ENCODE measurements at regions not wholly inside any gene's neighbourhood (a gene's known extent, or its start where the extent isn't known, plus 50 kb on each side); places are given as distances from the start of the nearest gene placed in this dataset.

DNA sequence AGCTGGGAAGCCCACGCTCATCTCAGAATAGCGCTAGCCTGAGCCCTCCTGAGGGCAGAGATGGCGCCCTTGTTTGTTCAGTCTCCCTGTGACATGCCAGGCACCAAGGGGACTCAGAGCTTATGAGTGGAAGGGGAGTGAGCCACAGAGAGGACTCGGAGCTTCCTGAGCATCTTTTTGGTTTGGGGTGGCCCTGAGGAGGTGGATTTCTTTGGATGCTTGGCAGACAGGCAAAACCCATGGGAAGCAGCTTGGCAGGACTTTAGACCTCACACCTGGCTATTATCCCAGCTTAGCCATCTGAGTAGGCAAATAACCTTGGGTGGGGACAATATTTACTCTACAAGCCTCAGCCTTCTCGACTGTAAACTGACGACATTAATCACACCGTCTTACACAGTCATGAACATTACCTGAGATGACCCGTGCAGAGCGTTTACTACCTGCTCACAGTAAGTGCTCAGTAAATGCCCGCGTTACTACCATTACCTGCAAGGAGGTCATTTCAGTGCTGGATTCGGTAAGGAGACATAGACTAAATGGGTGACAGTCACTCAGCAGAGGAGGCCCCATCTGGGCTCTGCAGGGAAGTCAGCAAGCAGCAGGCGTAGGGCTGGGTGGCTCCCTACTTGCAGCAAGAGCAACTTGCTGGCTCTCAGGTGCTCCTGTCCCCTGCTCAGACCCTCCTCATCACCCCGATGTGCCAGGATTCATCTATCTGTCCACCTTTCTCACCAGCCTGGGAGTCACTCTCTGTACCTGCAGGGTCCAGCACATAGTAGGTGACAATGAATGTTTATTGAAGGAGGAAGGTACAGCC, 54.9 kb downstream of the KLHDC7A start:
- DNase-seq: peak; percentile 76

DNA sequence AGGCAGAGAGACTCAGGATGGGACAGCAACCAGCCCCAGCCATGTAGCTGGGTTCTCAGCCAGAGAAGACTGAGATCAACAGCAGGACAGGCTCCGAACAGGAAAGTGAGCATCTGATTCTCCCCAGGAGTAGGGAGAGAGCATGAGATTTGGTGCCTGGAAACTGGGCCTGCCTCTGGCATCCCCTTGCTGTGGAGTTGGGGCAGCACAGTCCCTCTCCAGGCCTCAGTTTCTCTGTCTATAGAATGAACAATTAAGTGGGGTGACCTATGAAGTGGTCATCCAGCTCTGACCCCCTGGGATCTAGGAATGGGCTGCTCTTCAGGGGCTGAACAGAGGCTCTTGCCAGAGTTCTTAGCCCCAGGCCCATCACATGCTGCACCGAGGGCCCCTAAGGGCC, 55.6 kb downstream of the KLHDC7A start:
- DNase-seq: no peak

DNA sequence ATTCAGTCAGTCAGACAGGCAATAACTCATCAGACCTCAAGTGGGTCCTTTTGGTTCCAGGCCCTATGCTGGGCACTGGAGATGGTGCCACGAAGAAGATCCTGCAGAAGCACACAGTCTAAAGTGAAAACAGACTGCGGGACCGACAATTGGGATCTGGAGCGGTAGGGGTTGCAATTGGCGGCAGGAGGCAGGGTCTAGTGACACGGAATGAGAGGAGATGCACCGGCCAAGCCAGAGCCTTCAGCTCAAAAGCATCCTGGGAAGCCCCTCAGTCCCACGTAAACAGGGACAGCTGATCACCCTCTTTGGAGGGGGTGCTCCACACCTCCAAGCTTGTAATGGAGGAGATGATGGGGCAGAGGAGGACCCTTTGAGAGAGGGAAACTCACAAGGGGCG, 56.2 kb downstream of the KLHDC7A start:
- no peak for DNase-seq

DNA sequence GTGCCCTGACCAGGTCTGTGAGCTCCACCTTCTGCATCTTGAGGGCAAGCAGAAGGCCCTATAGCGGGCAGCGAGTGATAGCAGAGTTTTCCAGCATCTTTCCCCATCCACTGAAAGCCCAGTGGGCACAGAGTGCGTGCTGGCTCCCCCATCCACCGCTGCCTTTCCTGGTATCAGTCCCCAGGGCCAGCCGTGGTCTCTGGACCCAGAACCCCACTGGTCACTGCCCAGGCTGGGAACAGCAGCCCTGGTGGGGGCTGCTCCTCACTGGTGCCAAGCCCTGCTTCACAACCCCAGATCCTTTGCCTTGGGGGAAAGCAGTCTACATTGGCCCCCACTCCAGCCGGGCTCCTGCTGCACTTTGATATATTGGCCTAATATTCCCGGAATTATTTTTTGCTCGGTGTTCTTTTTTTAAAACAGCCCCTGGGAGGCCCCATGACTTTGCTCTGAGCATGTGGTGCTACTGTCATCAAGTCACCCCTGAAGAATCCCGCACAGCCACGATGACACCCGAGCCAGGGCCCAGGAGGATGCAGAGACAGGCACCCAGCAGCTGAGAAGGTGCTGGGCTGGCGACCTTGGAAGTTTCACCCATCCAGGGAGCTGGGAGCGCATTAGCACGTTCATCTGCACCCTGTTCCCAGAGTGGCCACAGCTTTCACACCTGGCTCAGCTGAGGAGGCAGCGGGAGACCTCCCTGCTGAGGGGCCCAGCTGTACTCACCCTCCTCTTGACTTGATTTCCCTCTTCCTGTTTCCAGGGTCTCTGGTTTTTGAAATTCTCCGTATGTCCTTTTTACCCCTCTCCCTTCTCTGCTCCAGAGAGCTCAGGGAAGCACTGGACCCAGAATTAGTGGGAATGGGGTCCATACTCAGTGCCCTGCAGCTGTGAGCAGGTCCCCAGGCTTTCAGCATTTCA, 56.9 kb downstream of the KLHDC7A start:
- DNase-seq: no peak

DNA sequence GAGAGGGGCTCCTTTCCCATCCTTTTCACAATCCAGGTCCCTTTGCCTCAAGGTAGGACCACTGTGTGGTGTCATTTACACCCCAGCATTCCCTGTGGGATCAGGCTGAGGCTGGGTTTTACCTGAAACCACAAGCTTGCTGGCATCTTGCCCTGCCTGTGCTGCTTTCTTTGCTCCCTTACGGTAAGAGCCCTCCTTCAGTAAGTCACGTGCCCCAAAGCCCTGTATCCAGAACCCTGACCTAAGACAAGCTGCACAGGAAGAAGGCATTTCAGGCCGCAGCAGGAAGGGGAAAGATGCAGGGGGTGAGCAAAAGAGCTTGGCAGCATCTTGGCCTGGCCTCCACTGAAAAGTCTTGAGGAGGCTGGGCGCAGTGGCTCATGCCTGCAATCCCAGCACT, 58.4 kb downstream of the KLHDC7A start:
- no peak for DNase-seq

DNA sequence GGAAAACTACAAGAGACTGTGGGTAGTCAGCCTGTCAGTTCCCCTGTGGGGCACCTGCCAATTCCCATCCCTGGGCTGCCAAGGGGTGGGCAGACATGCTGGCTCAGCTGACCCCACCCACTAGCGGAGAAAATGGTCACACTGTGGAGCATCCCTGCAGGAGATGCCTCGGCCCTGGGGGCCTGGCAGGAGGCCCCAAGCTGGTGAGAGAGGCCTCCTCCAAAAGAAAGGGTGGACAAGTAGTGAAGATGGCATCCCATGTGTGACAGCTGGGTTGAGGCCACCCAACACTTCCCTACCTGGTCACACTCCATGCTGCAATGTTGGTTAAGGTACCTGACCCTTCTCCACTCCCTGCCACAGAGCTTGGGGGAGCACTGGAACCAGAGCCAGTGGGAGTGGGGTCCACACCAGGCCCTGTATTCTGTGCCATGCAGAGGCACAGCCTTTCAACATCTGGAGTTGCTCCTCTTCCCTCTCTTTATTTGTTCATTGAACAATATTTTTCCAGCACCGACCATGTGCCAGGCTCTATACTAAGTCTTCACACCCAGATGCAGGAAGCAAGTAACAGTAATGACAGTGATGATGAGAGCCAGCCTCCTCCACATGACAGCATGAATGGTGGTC, 59.5 kb downstream of the KLHDC7A start:
- no peak for DNase-seq

DNA sequence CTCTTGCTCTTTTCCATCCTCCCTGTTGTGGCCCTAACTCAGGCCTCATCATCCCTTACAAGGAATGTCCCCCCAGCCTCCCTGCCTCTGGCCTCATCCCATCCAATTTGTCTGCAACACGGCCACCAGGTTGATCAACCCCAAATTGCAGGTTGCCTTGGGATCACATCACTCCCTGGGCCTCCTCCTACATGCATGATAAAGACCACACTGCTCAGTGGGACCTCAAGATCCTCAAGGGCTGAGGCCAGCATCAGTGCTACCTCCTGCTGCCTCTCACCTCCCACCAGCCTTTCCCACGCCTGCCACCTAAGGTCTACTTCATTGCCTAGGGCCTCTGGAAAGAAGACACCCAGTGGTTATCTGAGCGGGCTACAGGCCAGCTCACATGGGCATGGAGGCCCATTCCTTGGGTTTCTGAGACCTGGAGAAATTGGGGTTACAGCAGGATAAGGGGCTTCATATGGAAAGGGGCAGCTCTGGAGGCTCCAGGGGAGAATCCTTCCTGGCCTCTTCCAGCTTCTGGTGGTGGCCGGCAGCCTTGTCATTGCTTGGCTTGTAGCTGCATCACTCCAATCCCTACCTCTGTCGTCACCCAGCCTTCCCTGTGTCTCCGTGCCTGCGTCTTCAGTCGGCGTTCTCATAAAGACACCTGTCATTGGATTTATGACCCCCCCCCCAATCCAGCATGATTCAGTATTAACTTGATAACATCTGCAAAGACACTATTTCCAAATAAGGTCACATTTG, 60.5 kb downstream of the KLHDC7A start:
- no peak for DNase-seq

- DNase-seq: no peak
Observed at GRCh38 chr1:18542351-18542750, 61.6 kb downstream of the KLHDC7A start.

DNA sequence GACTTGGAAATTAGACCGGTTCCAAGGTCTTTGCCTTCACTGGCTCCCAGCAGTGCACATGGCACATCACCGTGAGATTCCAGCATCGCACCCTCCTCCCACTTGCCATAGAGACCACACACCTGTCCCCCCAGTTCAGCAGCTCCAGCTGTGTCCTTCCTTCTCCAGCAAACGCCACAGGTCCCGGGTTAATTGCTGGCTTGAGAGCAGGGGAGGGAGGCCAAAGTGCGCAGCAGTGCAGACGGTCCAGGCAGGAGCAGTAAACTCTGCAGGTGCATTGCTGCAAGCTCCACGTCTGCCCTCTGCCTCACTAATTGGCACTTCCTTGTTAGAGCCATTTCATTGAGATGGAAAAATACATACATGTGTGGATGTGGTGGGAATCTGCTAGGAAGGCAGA, 65.3 kb downstream of the KLHDC7A start:
- DNase-seq: no peak

DNA sequence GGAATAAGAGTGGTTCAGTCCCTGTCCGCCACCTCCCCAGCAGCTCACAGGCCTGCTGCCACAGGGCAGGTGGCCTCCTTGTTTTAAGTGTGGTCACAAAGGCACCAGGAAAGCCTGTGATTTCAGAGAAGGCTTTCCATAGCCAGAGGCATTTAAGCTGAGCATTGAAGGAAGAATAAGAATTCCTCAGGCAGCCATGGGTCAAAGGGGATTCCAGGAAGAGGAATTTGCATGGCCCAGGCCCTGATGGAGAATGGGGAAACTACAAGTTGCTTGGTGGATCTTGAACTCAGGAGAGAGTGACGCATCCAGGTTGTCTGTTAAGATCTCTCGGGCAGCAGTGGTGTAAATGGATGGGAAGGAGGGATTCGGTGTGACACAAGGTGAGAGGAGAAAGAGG, 66.7 kb downstream of the KLHDC7A start:
- DNase-seq: no peak

DNA sequence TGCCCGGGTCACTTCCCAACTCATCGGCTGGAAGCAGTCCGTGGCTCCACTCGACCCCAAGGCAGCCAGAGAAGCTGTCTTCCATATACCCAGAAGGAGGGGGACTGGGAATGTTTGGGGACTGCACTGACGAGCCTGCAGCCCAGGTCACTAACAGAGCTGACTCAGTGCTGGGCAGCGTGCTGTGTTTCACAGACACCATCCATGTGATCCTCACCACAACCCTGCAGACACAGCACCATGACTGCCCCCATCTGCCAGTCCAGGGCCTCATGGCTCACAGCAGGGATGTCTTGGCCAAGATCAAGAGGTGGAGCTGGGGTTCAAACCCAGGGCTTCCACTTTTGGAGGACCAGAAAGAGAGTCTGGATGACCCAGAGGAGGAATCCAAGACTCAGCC, 67.9 kb downstream of the KLHDC7A start:
- no peak for DNase-seq

DNA sequence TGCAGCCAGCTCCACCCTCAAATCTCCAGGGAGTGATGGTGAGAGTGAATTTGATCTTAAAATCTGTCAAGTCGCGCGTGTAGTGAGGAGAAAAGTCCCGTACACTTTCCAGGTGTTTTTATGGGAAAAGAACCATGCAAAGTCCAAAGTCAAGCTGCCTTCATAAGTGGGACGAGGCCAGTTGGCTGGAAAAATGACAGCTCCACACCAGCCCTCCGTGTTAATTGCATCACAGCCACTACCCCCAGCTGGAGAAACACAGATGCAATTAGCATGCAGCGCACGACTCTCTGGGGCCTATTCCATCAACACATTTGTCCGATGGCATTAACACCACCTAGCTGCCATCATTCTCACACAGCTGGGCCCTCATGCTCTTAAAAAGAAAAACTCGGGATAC, 68.4 kb downstream of the KLHDC7A start:
- DNase-seq: no peak

GRCh38 chr1:18549906-18550305, 69.2 kb downstream of the KLHDC7A start:
- no peak for DNase-seq

DNA sequence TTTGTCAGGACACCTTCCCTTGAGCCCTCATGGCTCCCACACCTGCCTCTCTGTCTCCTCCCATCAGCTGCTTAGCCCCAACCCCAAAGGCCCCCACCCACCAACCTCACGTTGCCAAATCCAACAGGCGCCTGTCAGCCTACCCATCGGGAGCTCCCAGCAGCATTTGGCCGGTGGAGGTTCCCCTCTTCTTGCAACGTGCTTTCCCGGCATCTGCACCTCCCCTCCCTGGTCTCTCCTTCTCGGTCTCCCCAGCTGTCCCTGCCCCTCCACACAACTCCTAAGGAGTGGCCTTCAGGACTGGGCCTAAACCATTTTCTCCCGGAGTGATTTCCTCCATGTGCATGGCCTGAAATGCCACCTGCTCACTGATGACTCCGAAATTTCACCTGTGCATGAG, 71.9 kb downstream of the KLHDC7A start:
- DNase-seq: no peak

DNA sequence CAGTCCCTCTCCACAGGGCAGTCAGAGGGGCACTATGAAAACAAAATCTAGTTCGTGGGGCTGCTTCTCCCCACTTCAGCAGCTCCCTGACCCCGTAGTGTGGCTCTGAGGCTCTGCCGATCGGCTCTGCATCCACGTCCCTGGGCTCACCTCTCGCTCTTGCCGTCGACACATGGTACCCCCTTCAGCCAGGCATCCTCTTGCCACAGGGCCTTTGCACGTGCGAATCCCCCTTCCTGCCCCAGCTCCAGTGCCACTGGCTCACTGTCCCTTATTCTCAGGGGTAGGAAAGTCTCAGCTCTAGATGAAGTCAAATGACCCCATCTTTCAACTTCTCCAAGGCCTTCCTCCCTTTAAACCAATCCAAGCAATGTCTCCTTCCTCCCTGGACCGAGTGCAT, 72.7 kb downstream of the KLHDC7A start:
- no peak for DNase-seq

GRCh38 chr1:18554099-18554498, 73.4 kb downstream of the KLHDC7A start:
- no peak for DNase-seq

DNA sequence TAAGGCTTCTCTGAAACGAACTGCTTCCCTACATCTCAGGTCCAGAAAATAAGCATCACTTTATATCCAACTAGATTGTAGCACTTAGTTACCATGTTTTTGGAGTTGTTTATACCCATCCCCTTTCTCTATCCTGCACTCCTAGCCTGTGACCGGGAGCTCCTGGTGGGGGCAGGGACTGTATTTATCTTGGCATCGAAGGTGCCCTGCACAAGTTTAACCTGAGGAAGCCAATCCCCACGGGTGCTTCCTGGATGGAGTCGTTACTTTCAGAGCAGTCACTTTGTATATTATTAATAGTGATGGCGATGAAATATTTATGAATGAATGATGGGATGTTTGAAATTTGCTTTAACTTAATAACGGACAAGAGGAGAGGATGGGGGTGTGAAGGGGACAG, 73.9 kb downstream of the KLHDC7A start:
- DNase-seq: no peak

- no peak for DNase-seq
Observed at GRCh38 chr1:18555036-18555435, 74.3 kb downstream of the KLHDC7A start.

- DNase-seq: peak; percentile 28
Observed at GRCh38 chr1:18556364-18556763, 74.3 kb upstream of the PAX7 start.

DNA sequence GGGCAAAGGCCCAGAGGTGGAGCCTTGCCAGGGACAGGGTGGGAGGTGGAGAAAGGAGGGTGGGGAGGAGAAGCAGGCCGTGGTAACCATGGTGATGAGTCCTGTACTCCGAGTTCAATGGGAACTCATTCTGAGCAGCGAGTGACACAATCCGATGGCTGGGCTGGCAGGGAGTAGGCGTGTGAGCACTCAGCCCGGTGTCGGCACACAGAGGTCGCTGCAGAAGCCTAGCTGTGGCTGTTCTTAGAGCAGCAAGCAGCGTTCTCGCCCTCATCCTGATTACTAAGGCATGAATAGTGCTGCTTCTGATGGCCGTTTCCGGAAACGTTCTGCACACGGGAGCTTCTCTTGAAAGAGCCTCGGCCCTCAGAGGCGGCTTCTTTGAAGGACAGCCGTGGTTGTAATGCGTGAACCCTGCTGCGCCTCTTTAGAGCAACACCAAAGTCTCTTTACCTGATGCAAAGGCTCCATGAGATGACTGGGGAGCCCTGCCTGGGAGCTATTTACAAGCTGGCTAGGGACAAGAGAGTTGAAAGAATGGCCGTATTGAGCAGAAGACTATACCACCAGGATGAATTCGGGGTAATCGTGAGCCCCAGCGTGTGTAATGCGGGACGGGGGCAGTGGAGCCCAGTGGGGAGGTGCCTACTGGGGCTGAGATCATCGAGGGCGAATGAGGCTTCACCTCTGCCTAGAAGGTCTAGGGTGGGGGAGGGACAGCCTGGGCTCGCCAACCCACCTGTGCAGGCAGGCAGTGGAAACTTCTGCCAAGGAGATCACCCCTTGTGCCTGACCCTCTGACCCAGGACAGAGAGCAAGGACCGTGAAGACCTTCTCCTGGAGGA, 72.8 kb upstream of the PAX7 start:
- peak; percentile 85 for DNase-seq

- no peak for DNase-seq
Observed at GRCh38 chr1:18560692-18561091, 70.0 kb upstream of the PAX7 start.

- no peak for DNase-seq
Observed at GRCh38 chr1:18561967-18562366, 68.7 kb upstream of the PAX7 start.
